H1 (cell line): ENCODE measurements at regions not wholly inside any gene's neighbourhood (a gene's known extent, or its start where the extent isn't known, plus 50 kb on each side); places are given as distances from the start of the nearest gene placed in this dataset.

Source experiments
- CHD2 ChIP-seq: IDR thresholded peaks from 2 replicates; pipeline ENCODE4 v1.6.1; 2012; ENCODE audit warnings: low read length, improper control_type of control experiment
- CHD7 ChIP-seq: fragments of 300-600 bp; sonication (generic); IDR thresholded peaks from 2 replicates; pipeline ENCODE4 v1.7.1; 2012; ENCODE audit warnings: low read length, moderate library complexity, mild to moderate bottlenecking, inconsistent platforms; ENCODE audit not compliant: insufficient replicate concordance
- E2F6 ChIP-seq: IDR thresholded peaks from 2 replicates; pipeline ENCODE4 v1.6.1; 2012; ENCODE audit warnings: inconsistent platforms
- GTF2F1 ChIP-seq: IDR thresholded peaks from 2 replicates; pipeline ENCODE4 v1.6.1; 2012; ENCODE audit warnings: low read depth, low read length, improper control_type of control experiment, borderline replicate concordance
- JUND ChIP-seq: IDR thresholded peaks from 2 replicates; pipeline ENCODE4 v1.6.1; 2011; ENCODE audit warnings: mild to moderate bottlenecking, improper control_type of control experiment, low read length
- POLR2AphosphoS5 ChIP-seq: IDR thresholded peaks from 2 replicates; pipeline ENCODE4 v1.6.1; 2011; ENCODE audit warnings: low read depth, low read length
- RAD21 ChIP-seq, 2 experiments: IDR thresholded peaks in 1 of 2; conservative IDR thresholded peaks in 1 of 2; 2 replicates each; pipeline ENCODE4 v1.6.1; 2011; ENCODE audit warnings: low read depth in 2 of 2, low read length in 2 of 2, improper control_type of control experiment in 1 of 2, inconsistent platforms in 1 of 2, mild to moderate bottlenecking in 1 of 2, moderate library complexity in 1 of 2
- RNF2 ChIP-seq: fragments of 200-900, 300-1000 bp; sonication (generic); IDR thresholded peaks from 2 replicates; pipeline ENCODE4 v1.7.1; 2016; ENCODE audit warnings: borderline replicate concordance, low read depth, mild to moderate bottlenecking, antibody characterized with exemption, low read length; ENCODE audit not compliant: poor library complexity, severe bottlenecking; ENCODE audit errors: missing control alignments
- SUZ12 ChIP-seq: fragments of 200-600 bp; sonication (generic); IDR thresholded peaks from 2 replicates; pipeline ENCODE4 v1.6.1; 2012; ENCODE audit warnings: mild to moderate bottlenecking, inconsistent platforms, low read length, moderate library complexity, mixed read lengths
- TAF1 ChIP-seq: IDR thresholded peaks from 2 replicates; pipeline ENCODE4 v1.6.1; 2011; ENCODE audit warnings: mild to moderate bottlenecking, low read depth, low read length
- TBP ChIP-seq: IDR thresholded peaks from 2 replicates; pipeline ENCODE4 v1.6.1; 2011; ENCODE audit warnings: low read depth, low read length, improper control_type of control experiment

- TF ChIP-seq CHD7 (no peak), RNF2 (no peak), CHD2 (no peak), RAD21 (IDR thresholded peaks at IDR 0.05 in 1 of 2, conservative IDR thresholded peaks at IDR 0.05 in 1 of 2; ENCODE audit: low read depth in 2 of 2, low read length in 2 of 2) (no peak), TAF1 (no peak), SUZ12 (no peak), E2F6 (no peak), JUND (no peak), GTF2F1 (no peak), TBP (no peak), POLR2AphosphoS5 (no peak)
Measured at GRCh38 chr17:17422641-17423040, 54.2 kb upstream of the MED9 start (continued).
